SJSA1 (cell line): ENCODE measurements at regions not wholly inside any gene's neighbourhood (a gene's known extent, or its start where the extent isn't known, plus 50 kb on each side); places are given as distances from the start of the nearest gene placed in this dataset.

Experiments used
- DNase-seq, 2 experiments: peaks; one replicate each; pipeline ENCODE4 v3.0.0-alpha.2; 2015 to 2020; ENCODE audit warnings: low spot score in 2 of 2, low read depth in 1 of 2
- H3K27ac ChIP-seq: fragments of 250-450 bp; sonication (Bioruptor Pico); 2 replicates; pipeline ENCODE4 v1.5.1; 2020; ENCODE audit warnings: mild to moderate bottlenecking, moderate library complexity
- H3K27me3 ChIP-seq: fragments of 250-450 bp; sonication (Bioruptor Pico); replicated peaks from 2 replicates; pipeline ENCODE4 v1.5.1; 2020; ENCODE audit warnings: mild to moderate bottlenecking, moderate library complexity
- H3K36me3 ChIP-seq: fragments of 250-450 bp; sonication (Bioruptor Pico); 2 replicates; pipeline ENCODE4 v1.5.1; 2020; ENCODE audit warnings: mild to moderate bottlenecking
- H3K4me1 ChIP-seq: fragments of 250-450 bp; sonication (Bioruptor Pico); replicated peaks from 2 replicates; pipeline ENCODE4 v1.6.1; 2021; ENCODE audit warnings: mild to moderate bottlenecking
- H3K4me3 ChIP-seq: fragments of 250-450 bp; sonication (Bioruptor Pico); 2 replicates; pipeline ENCODE4 v1.5.1; 2020; ENCODE audit warnings: mild to moderate bottlenecking
- H3K9me3 ChIP-seq: fragments of 250-450 bp; sonication (Bioruptor Pico); replicated peaks from 2 replicates; pipeline ENCODE4 v1.5.1; 2020; ENCODE audit warnings: mild to moderate bottlenecking

DNA sequence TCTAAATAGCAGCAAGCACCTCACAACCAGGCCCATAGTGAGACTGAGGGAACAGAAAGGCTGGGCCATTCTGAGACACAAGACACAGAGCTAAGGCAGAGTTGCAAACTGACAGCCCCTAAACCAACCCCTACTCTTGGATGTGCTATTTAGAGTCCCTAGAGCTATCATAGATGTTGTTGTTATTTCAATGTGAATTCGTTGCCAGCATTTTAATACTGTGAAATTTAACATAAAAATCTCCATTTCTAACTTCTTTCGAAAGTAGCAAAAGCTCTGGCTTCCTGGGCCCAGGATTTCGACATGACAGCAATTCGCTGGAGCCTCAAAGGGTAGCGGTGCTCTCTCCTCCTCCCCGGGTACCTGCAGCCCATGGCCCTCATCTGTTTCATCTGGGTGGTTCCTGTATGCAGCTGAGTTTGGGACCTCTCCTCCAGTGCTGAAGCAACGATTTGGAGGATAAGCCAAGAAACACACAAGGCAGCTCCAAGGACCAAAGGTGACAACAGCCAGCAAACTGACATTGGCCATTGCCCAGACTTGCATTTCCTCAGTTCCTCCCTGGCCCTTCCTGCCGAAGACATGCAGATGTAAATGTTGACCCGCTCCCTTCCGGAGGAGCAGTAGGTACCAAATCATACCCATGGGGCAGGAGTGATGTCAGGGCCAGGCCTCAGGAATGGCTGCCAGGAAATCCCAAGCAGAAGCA is 254.4 kb upstream of the NCKAP5 start:
- Histone ChIP-seq H3K27me3 (no peaks in the 10 kb centered on the region), H3K36me3 (no peaks in the 10 kb centered on the region), H3K27ac (no peak overlapping the region), H3K9me3 (no peaks in the 10 kb centered on the region; the same call in none of the 2 replicates), H3K4me3 (no peak overlapping the region), H3K4me1 (peaks cover 33% of the 10 kb centered on the region)
- no peak for DNase-seq

DNA sequence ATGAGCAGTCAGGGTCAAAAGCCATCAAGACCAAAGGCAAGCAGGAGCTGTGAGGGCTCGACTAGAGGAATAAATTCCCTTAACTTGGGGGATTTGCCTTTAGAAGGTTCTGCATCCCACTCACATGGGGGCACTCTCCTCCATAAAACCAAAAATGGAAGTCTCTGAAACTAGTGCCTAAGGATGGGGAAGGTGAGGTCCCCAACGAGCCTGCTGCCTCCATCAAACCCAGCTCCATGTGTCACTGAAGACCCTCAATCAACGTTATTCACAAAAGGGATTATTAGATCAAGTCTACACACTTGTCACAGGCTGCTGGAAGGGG is 254.9 kb upstream of the NCKAP5 start:
- H3K9me3 ChIP-seq: no peaks in the 10 kb centered on the region; the same call in none of the 2 replicates
- no peak for DNase-seq
- no peak overlapping the region for H3K27ac ChIP-seq
- peaks cover 31% of the 10 kb centered on the region for H3K4me1 ChIP-seq
- H3K4me3 ChIP-seq: no peak overlapping the region
- no peaks in the 10 kb centered on the region for H3K36me3 ChIP-seq
- H3K27me3 ChIP-seq: no peaks in the 10 kb centered on the region

DNA sequence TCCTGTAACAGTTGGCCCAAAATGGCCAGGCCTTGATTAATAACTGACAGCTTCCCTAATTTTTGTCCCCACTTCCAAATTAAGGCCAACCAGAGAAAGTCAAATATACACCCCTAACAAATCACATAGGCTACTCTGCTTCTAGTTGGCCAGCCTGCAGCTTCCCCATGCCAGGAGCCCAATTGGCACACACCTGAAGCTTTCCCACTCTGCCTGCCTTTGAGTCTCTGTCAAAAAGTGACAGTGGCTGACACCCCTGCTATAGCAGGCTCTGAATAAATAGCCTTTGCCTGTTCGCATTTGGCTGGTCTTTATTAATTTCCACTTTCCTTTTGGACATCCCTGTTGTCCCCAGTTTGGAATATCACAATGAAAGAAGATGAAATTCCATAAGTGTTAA is 256.6 kb upstream of the NCKAP5 start:
- no peaks in the 10 kb centered on the region for H3K36me3 ChIP-seq
- peaks cover 14% of the 10 kb centered on the region for H3K4me1 ChIP-seq
- H3K27me3 ChIP-seq: no peaks in the 10 kb centered on the region
- H3K4me3 ChIP-seq: no peak overlapping the region
- no peaks in the 10 kb centered on the region; the same call in none of the 2 replicates for H3K9me3 ChIP-seq
- no peak for DNase-seq
- no peak overlapping the region for H3K27ac ChIP-seq

DNA sequence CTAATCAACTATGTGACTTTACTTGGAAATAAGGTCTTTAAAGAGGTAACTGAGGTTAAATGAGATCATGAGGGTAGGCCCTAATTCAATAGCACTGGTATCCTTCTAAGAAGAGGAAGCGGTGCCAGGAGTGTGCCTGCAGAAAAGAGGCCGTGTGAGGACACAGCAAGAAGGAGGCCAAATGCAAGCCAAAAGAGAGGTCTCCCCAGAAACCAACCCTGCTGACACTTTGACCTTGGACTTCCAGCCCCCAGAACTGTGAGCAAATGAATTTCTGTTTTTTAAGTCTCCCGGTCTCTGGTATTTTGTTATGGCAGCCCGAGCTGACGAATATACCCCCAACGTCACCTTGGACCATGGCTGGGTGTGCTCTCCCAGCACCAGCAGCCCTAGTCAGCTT is 257.5 kb upstream of the NCKAP5 start:
- no peak for DNase-seq

DNA sequence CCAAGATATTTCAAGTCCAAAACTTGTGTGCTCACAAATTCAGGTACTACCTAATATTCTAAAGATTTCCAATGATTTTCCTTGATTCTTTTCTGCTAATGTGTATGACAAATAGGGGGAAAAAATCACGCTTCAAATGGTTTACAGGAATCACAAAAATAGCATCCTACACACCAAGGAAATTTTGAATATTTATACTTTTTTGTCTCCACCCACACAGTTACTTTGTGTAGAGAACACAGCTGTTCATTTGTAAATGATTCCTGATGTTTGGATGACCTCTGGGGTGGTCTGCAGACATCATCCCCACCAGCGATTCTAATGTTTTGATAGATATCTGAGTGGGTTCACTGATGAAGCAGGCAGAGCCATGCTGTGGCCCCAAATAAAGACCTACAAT is 260.6 kb upstream of the NCKAP5 start:
- Histone ChIP-seq H3K36me3 (no peaks in the 10 kb centered on the region), H3K4me1 (no peaks in the 10 kb centered on the region), H3K27ac (no peak overlapping the region), H3K27me3 (no peaks in the 10 kb centered on the region), H3K4me3 (no peak overlapping the region), H3K9me3 (no peaks in the 10 kb centered on the region; the same call in 1 of the 2 replicates)
- no peak for DNase-seq

More for the DNA sequence above, 257.5 kb upstream of the NCKAP5 start:
- Histone ChIP-seq H3K4me1 (peaks cover 9% of the 10 kb centered on the region), H3K27ac (no peak overlapping the region), H3K9me3 (no peaks in the 10 kb centered on the region; the same call in 1 of the 2 replicates), H3K27me3 (no peaks in the 10 kb centered on the region), H3K4me3 (no peak overlapping the region), H3K36me3 (no peaks in the 10 kb centered on the region)

DNA sequence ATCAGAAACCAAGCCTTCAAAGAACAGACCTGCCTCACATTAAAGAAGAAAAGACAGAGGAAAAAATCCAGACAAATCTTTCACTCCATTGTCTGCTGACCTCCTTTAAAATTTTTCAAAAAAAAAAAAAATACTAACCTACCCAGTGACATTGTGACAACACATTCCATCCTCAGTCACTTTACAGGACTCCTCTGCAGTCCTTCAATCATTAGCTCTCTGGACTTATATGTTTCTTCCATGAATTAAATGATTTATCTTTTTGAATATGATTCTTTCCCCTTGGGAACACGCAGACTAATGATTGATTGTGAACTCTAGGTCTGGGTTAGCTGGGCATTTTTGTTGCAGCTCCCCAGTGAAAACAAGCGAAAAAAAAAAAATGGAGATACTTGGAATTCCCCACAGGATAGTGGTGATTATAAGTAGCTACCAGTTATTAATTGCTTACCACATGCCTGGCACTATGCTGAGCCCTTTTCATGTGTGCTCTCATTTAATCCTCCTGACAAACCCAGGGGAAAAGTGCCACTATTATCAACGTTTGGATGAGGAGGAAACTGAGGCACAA is 261.3 kb upstream of the NCKAP5 start:
- H3K4me3 ChIP-seq: no peak overlapping the region
- no peaks in the 10 kb centered on the region for H3K27me3 ChIP-seq
- H3K4me1 ChIP-seq: no peaks in the 10 kb centered on the region
- H3K27ac ChIP-seq: no peak overlapping the region
- H3K9me3 ChIP-seq: no peaks in the 10 kb centered on the region; the same call in 1 of the 2 replicates
- DNase-seq: no peak
- no peaks in the 10 kb centered on the region for H3K36me3 ChIP-seq

DNA sequence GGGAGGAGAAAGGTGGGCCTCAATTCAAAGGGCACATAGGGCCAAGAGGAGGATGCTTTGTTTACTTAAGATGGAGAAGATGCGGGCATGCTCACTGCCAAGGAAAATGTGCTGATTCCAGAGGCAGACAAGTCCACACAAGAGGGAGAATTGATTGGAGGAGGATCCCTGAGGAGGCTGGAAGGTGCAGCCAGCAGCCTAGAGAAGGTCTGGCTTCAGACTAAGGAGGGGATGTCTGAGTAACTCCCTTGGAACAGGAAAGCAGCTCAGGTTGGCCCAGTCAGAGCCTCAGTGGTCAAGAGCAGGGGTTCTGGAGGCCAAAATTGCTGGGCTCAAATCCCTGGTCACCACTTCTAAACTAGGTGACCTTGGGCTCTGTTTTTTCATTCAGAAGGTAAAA is 265.5 kb upstream of the NCKAP5 start:
- Histone ChIP-seq H3K27ac (no peak overlapping the region), H3K36me3 (no peaks in the 10 kb centered on the region), H3K4me1 (peaks cover 15% of the 10 kb centered on the region), H3K4me3 (no peak overlapping the region), H3K27me3 (no peaks in the 10 kb centered on the region), H3K9me3 (no peaks in the 10 kb centered on the region)
- peak in 1 of 2 experiments; percentile 9 for DNase-seq

DNA sequence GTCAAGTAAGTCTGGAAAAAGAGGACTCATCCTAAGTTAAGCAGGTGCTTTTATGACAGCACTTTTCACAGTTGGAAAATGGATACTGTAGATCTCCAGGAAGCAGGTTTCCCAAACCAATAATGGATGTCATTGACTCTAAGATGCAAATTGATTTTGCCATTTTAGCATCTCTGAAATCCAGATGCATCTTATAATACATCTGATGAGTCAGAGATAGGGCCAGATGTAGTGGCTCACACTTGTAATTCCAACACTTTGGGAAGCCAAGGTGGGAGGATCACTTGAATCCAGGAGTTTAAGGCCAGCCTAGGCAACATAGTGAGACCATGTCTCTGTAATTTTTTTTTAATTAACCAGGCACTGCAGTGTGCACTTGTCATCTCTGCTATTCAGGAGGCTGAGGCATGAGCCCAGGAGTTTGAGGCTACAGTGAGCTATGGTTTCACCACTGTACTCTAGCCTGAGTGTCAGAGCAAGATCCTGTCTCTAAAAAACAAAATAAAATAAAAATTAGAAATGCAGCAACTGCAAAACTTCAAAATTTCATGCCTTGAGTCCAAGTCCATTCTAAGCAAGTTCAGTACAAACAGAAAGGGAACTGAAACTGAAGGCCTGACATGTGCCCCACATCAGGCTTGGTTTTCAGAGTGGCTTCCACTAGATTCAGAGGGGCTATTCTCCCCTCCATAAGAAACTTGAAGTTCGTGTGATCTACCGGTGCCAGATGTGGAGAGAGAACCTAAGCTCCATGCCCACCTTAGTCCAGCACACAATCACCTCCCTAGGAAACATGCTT is 267.8 kb upstream of the NCKAP5 start:
- no peak overlapping the region for H3K27ac ChIP-seq
- no peaks in the 10 kb centered on the region for H3K9me3 ChIP-seq
- H3K4me3 ChIP-seq: no peak overlapping the region
- DNase-seq: no peak
- no peaks in the 10 kb centered on the region for H3K27me3 ChIP-seq
- no peaks in the 10 kb centered on the region for H3K36me3 ChIP-seq
- H3K4me1 ChIP-seq: peaks cover 19% of the 10 kb centered on the region

DNA sequence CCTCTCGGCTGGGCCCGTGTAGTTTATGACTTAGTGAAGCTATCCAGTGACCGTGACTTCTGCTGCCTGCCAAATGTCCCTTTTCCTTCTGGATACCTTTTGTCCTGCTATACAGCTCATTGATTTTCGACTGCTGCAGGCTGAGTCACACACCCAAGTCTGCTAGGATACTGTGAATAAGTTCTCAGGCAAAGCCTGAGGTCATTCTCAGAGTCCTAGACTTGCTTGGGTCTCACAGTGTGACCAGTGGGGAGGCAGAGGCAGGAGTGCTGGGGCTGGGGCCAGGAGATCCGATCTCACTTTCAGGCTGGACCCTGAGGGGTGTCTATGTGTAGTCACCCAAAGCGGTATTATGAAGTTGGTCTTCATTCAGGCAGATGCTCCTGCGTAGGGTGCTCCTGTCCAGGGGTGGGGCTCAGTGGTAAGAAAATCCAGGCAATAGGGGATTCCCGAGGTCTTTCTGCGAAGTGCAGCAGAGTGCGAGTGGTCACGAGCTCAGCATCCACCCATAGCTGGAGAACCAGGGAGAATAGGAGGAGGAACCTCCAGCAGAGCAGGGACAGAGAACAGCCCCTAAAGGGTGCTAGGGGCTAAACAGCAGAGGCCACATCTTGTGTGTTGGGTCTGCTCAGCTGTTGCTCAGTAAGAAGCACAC is 268.6 kb upstream of the NCKAP5 start:
- H3K4me1 ChIP-seq: peaks cover 27% of the 10 kb centered on the region
- DNase-seq: no peak
- H3K27ac ChIP-seq: no peak overlapping the region

DNA sequence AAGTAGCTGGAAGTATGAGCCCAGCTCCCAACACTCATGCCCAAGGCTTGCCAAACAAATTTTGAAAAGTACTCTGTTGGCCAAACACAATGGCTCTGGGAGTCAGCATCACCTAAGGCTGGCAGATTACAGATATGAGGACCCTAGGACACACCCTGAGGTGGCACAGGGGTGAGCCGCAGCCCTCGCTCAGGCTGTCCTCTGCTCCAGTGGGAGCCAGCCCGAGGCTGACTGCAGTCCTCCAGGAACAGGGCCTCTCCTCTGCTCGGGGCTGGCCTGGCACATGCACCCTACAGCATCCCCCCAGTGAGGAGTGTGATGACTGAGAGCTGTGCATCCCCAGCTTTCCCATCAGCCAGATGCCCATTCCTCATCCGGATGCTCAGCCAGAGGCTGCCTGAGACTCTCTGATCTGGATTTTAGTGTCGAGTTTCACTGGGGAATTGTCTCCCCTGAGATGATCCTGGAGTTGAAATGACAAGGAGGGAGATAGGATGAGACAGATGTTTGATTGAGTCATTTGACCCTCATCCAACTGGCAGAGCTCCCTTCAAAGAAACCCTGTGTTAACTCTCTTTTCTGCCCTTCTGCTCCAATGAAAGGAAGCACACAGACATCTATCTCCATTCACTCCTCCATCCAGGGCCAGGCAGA is 269.3 kb upstream of the NCKAP5 start:
- Histone ChIP-seq H3K27ac (no peak overlapping the region), H3K27me3 (no peaks in the 10 kb centered on the region), H3K4me1 (peaks cover 34% of the 10 kb centered on the region), H3K9me3 (no peaks in the 10 kb centered on the region), H3K4me3 (no peak overlapping the region), H3K36me3 (no peaks in the 10 kb centered on the region)
- DNase-seq: no peak

More for the DNA sequence above, 268.6 kb upstream of the NCKAP5 start:
- Histone ChIP-seq H3K9me3 (no peaks in the 10 kb centered on the region), H3K4me3 (no peak overlapping the region), H3K27me3 (no peaks in the 10 kb centered on the region), H3K36me3 (no peaks in the 10 kb centered on the region)

DNA sequence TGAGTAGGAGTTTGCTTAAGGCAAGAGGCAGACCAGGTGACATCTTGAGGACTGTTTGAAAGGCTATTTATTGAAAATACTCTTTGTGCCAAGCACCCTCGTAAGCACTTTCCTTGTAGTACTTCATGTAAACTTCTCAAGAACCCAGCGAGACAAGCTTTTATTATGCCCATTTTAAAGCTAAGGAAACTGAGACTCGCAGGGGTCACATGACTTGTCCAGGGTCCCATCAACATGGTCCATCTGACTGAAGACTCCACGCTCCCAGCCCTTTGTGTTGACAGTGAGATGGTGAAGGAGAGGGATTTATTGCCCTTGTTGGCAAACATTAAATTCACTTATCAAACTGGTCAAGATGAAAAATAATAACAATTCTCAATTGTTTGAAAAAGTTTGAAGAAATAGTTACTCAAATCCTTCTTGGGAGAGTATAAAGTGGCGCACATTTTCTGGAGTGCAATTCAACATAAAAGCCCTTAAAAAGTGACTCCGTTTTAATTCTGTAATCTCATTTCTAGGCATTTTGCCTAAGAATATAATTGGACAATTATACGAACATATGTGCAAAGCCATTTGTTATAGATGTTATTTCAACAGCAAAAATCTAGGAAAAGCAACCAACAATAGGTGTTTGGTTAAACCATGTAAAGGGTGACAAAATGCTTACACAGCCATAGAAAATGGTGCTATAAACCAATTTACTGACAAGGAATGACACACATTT is 270.5 kb upstream of the NCKAP5 start:
- Histone ChIP-seq H3K27me3 (no peaks in the 10 kb centered on the region), H3K4me3 (no peak overlapping the region), H3K36me3 (no peaks in the 10 kb centered on the region), H3K4me1 (peaks cover 47% of the 10 kb centered on the region), H3K27ac (no peak overlapping the region), H3K9me3 (no peaks in the 10 kb centered on the region)
- no peak for DNase-seq

DNA sequence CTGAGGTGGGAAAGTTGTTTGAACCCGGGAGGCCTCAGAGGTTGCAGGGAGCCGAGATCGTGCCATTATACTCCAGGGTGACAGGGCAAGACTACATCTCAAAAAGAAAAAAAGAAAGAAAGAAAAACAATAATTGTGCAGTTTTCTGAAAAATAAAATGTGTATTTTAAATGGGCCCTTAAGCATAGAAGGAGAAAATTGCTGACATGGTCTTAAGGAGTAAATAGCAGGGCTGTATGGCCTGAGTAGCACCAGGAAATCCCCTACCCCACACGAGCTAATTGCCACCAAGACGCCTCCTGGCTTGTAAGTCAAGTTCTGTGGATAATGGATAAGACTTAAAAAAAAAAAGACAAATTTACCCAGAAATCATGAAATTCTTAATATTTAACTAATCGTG is 271.4 kb upstream of the NCKAP5 start:
- Histone ChIP-seq H3K4me1 (peaks cover 52% of the 10 kb centered on the region), H3K27ac (no peak overlapping the region)

DNA sequence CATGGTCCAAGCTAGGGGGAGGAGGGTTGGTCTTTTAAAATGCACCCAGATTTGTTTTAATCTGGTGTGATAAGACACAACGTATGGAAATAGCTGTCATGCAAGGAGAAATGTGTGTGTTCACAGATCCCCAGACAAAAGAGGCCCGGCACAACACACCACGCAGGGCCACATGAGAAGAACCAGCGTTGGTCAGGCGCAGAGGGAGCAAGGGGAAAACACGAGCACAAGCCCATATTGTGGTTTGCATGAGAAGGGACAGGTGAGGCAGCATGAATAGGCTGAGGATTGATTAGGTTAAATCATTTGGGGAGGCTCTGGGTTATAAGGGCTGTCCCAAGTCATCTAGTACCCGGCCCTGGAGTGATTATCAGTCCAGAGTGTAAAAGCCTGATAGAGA is 272.5 kb upstream of the NCKAP5 start:
- Histone ChIP-seq H3K36me3 (no peaks in the 10 kb centered on the region), H3K27ac (peak overlapping the region; percentile 88), H3K9me3 (no peaks in the 10 kb centered on the region)

More for the DNA sequence above, 271.4 kb upstream of the NCKAP5 start:
- Histone ChIP-seq H3K36me3 (no peaks in the 10 kb centered on the region), H3K27me3 (no peaks in the 10 kb centered on the region), H3K4me3 (no peak overlapping the region), H3K9me3 (no peaks in the 10 kb centered on the region)
- no peak for DNase-seq

More for the DNA sequence above, 272.5 kb upstream of the NCKAP5 start:
- Histone ChIP-seq H3K4me1 (peaks cover 52% of the 10 kb centered on the region), H3K4me3 (no peak overlapping the region), H3K27me3 (no peaks in the 10 kb centered on the region)
- no peak for DNase-seq
